ENCODE measurements at regions not wholly inside any gene's neighbourhood (a gene's known extent, or its start where the extent isn't known, plus 50 kb on each side); places are given as distances from the start of the nearest gene placed in this dataset.

DNA sequence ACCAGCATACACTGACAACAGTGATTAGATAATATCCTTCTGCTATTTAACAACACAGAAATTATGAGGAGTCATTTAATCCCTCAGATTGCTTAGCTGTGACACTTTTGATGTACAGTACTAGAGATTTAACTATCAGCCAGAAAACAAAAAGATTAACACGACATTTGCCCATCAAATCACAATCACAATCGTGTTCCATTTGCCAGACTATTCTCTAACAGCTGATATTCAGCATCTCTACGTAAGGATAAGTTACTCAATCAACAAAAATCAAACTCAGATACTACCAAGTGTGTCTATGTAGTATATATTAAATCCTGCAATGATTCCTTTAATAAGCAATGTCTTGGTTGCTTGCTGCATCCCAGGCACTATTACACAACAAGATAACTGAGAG lies 558.7 kb upstream of the USP15 start:
- TF ChIP-seq, protein P1, sequence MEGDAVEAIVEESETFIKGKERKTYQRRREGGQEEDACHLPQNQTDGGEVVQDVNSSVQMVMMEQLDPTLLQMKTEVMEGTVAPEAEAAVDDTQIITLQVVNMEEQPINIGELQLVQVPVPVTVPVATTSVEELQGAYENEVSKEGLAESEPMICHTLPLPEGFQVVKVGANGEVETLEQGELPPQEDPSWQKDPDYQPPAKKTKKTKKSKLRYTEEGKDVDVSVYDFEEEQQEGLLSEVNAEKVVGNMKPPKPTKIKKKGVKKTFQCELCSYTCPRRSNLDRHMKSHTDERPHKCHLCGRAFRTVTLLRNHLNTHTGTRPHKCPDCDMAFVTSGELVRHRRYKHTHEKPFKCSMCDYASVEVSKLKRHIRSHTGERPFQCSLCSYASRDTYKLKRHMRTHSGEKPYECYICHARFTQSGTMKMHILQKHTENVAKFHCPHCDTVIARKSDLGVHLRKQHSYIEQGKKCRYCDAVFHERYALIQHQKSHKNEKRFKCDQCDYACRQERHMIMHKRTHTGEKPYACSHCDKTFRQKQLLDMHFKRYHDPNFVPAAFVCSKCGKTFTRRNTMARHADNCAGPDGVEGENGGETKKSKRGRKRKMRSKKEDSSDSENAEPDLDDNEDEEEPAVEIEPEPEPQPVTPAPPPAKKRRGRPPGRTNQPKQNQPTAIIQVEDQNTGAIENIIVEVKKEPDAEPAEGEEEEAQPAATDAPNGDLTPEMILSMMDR (IDR thresholded peaks at IDR 0.05; ENCODE audit: low read depth, low read length, missing control alignments) = no peak
- no peak for DNase-seq (ENCODE audit: extremely low read depth, low read depth)
- no peak overlapping the region for H3K4me3 ChIP-seq (replicated peaks; ENCODE audit: low read depth, low read length)

DNA sequence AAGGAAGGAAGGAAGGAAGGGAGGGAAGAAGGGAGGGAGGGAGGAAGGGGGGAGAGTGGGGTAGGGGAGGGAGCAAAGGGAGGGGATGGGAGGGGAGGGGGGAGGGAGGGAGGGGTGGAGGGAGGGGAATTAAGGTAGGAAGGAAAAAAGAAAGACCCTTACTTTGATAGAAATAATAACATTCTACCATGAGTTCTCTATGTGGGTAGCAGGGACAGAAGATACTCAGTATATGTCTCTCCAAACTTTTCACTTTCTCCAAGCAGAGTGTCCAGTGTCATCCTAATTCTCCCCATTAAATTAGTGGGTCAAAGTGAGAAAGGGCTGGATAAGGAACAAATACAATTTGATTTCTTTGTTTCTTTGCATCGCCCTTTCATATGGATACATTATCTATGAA lies 553.4 kb upstream of the USP15 start:
- TF ChIP-seq, protein P1 (IDR thresholded peaks at IDR 0.05; ENCODE audit: low read depth, low read length, missing control alignments) = no peak
- no peak for DNase-seq (ENCODE audit: extremely low read depth, low read depth)

GRCh38 chr12:61713121-61713520 lies 547.1 kb upstream of the USP15 start:
- H3K4me3 ChIP-seq (replicated peaks; ENCODE audit: low read depth, low read length) = no peak overlapping the region
- no peak for DNase-seq (ENCODE audit: extremely low read depth, low read depth)
- TF ChIP-seq, protein P1 (IDR thresholded peaks at IDR 0.05; ENCODE audit: low read depth, low read length, missing control alignments) = no peak

More for the DNA sequence above, 553.4 kb upstream of the USP15 start:
- H3K4me3 ChIP-seq (replicated peaks; ENCODE audit: low read depth, low read length) = no peak overlapping the region

- TF ChIP-seq, protein P1 (IDR thresholded peaks at IDR 0.05; ENCODE audit: low read depth, low read length, missing control alignments) = no peak
- DNase-seq (ENCODE audit: extremely low read depth, low read depth) = no peak
- H3K4me3 ChIP-seq (replicated peaks; ENCODE audit: low read depth, low read length) = no peak overlapping the region
These were observed 542.2 kb upstream of the USP15 start for GRCh38 chr12:61717986-61718385.

GRCh38 chr12:61739925-61740324 lies 520.3 kb upstream of the USP15 start:
- TF ChIP-seq, protein P1 (IDR thresholded peaks at IDR 0.05; ENCODE audit: low read depth, low read length, missing control alignments) = no peak
- DNase-seq (ENCODE audit: extremely low read depth, low read depth) = no peak
- no peak overlapping the region for H3K4me3 ChIP-seq (replicated peaks; ENCODE audit: low read depth, low read length)

- TF ChIP-seq, protein P1 (IDR thresholded peaks at IDR 0.05; ENCODE audit: low read depth, low read length, missing control alignments) = no peak
- no peak for DNase-seq (ENCODE audit: extremely low read depth, low read depth)
- no peak overlapping the region for H3K4me3 ChIP-seq (replicated peaks; ENCODE audit: low read depth, low read length)
These were observed 509.6 kb upstream of the USP15 start for GRCh38 chr12:61750604-61751003.

GRCh38 chr12:61754214-61754613 lies 506.0 kb upstream of the USP15 start:
- TF ChIP-seq, protein P1 (IDR thresholded peaks at IDR 0.05; ENCODE audit: low read depth, low read length, missing control alignments) = no peak
- no peak for DNase-seq (ENCODE audit: extremely low read depth, low read depth)

More at GRCh38 chr12:61754214-61754613, 506.0 kb upstream of the USP15 start:
- H3K4me3 ChIP-seq (replicated peaks; ENCODE audit: low read depth, low read length) = no peak overlapping the region

Data from HFF-Myc (cell line).